ENCODE measurements at regions not wholly inside any gene's neighbourhood (a gene's known extent, or its start where the extent isn't known, plus 50 kb on each side); places are given as distances from the start of the nearest gene placed in this dataset.

GRCh38 chr2:240358821-240359397 is 76.6 kb upstream of the GPC1 start:
- H3K4me1 Mint-ChIP-seq (ENCODE audit: low read depth) = peaks cover 7% of the 10 kb centered on the region
- H3K9me3 Mint-ChIP-seq (ENCODE audit: low read depth) = peaks cover 11% of the 10 kb centered on the region
- H3K27ac Mint-ChIP-seq (ENCODE audit: unreplicated experiment) = no peak overlapping the region
- peaks cover 9% of the 10 kb centered on the region for H3K36me3 Mint-ChIP-seq (ENCODE audit: low read depth)
- no peak for TF ChIP-seq CTCF (IDR thresholded peaks at IDR 0.05)
- H3K4me3 Mint-ChIP-seq (ENCODE audit: unreplicated experiment) = no peak overlapping the region
- peaks cover 4% of the 10 kb centered on the region for H3K27me3 Mint-ChIP-seq (ENCODE audit: low read depth)
- DNase-seq (ENCODE audit: low spot score) = peak; percentile 89

- DNase-seq (ENCODE audit: low spot score) = peak; percentile 56
- Mint-ChIP-seq H3K4me3 (ENCODE audit: unreplicated experiment) (no peak overlapping the region), H3K27me3 (ENCODE audit: low read depth) (peaks cover 4% of the 10 kb centered on the region), H3K27ac (ENCODE audit: unreplicated experiment) (no peak overlapping the region), H3K4me1 (ENCODE audit: low read depth) (peaks cover 7% of the 10 kb centered on the region), H3K9me3 (ENCODE audit: low read depth) (peaks cover 11% of the 10 kb centered on the region), H3K36me3 (ENCODE audit: low read depth) (peaks cover 9% of the 10 kb centered on the region)
- no peak for TF ChIP-seq CTCF (IDR thresholded peaks at IDR 0.05)
Measured at GRCh38 chr2:240359695-240360094, 75.8 kb upstream of the GPC1 start.

- H3K36me3 Mint-ChIP-seq (ENCODE audit: low read depth) = peaks cover 9% of the 10 kb centered on the region
- peaks cover 5% of the 10 kb centered on the region for H3K4me1 Mint-ChIP-seq (ENCODE audit: low read depth)
- H3K4me3 Mint-ChIP-seq (ENCODE audit: unreplicated experiment) = no peak overlapping the region
- peaks cover 11% of the 10 kb centered on the region for H3K9me3 Mint-ChIP-seq (ENCODE audit: low read depth)
- peaks cover 4% of the 10 kb centered on the region for H3K27me3 Mint-ChIP-seq (ENCODE audit: low read depth)
- TF ChIP-seq CTCF (IDR thresholded peaks at IDR 0.05) = no peak
- H3K27ac Mint-ChIP-seq (ENCODE audit: unreplicated experiment) = no peak overlapping the region
- no peak for DNase-seq (ENCODE audit: low spot score)
Measured at GRCh38 chr2:240360645-240361475, 74.6 kb upstream of the GPC1 start.

GRCh38 chr2:240362216-240362755 is 73.2 kb upstream of the GPC1 start:
- Mint-ChIP-seq H3K4me1 (ENCODE audit: low read depth) (peaks cover 11% of the 10 kb centered on the region), H3K36me3 (ENCODE audit: low read depth) (peaks cover 9% of the 10 kb centered on the region)
- no peak for TF ChIP-seq CTCF (IDR thresholded peaks at IDR 0.05)

GRCh38 chr2:240362826-240363745 is 72.4 kb upstream of the GPC1 start:
- H3K27ac Mint-ChIP-seq (ENCODE audit: unreplicated experiment) = no peak overlapping the region
- H3K36me3 Mint-ChIP-seq (ENCODE audit: low read depth) = peaks cover 9% of the 10 kb centered on the region
- H3K9me3 Mint-ChIP-seq (ENCODE audit: low read depth) = peaks cover 11% of the 10 kb centered on the region
- H3K4me1 Mint-ChIP-seq (ENCODE audit: low read depth) = peaks cover 11% of the 10 kb centered on the region
- peak; percentile 78 for DNase-seq (ENCODE audit: low spot score)
- no peaks in the 10 kb centered on the region for H3K27me3 Mint-ChIP-seq (ENCODE audit: low read depth)
- no peak for TF ChIP-seq CTCF (IDR thresholded peaks at IDR 0.05)
- H3K4me3 Mint-ChIP-seq (ENCODE audit: unreplicated experiment) = no peak overlapping the region

More at GRCh38 chr2:240362216-240362755, 73.2 kb upstream of the GPC1 start:
- peaks cover 11% of the 10 kb centered on the region for H3K9me3 Mint-ChIP-seq (ENCODE audit: low read depth)
- H3K27me3 Mint-ChIP-seq (ENCODE audit: low read depth) = no peaks in the 10 kb centered on the region
- peak; percentile 85 for DNase-seq (ENCODE audit: low spot score)
- H3K27ac Mint-ChIP-seq (ENCODE audit: unreplicated experiment) = no peak overlapping the region
- no peak overlapping the region for H3K4me3 Mint-ChIP-seq (ENCODE audit: unreplicated experiment)
